Thymus (tissue), 11 donors: ENCODE measurements at regions not wholly inside any gene's neighbourhood (a gene's known extent, or its start where the extent isn't known, plus 50 kb on each side); places are given as distances from the start of the nearest gene placed in this dataset.

Experiments
- DNase-seq, 9 donors: peaks; one replicate each; pipeline ENCODE4 v3.0.0-alpha.2; 2013; ENCODE audit warnings: low spot score in 9 of 9, low read depth in 6 of 9, missing footprints in 1 of 9
- H3K27ac ChIP-seq, 2 donors: one replicate each; pipeline ENCODE4 v1.5.1; 2013; ENCODE audit warnings: control low read depth in 1 of 2, low read depth in 1 of 2, low read length in 1 of 2, mild to moderate bottlenecking in 1 of 2, moderate library complexity in 1 of 2
- H3K27me3 ChIP-seq, 2 donors: one replicate each; pipeline ENCODE4 v1.5.1; 2013; ENCODE audit warnings: low read length in 1 of 2; ENCODE audit not compliant: control insufficient read depth in 2 of 2, insufficient read depth in 1 of 2
- H3K36me3 ChIP-seq, 2 donors: one replicate each; pipeline ENCODE4 v1.5.1; 2013; ENCODE audit warnings: low read length in 1 of 2, mild to moderate bottlenecking in 1 of 2, moderate library complexity in 1 of 2; ENCODE audit not compliant: control insufficient read depth in 2 of 2, insufficient read depth in 2 of 2
- H3K4me1 ChIP-seq, 2 donors: one replicate each; pipeline ENCODE4 v1.5.1; 2013; ENCODE audit warnings: low read length in 2 of 2; ENCODE audit not compliant: control insufficient read depth in 2 of 2, insufficient read depth in 2 of 2
- H3K4me3 ChIP-seq, 2 donors: one replicate each; pipeline ENCODE4 v1.5.1; 2013; ENCODE audit warnings: low read length in 2 of 2, control low read depth in 1 of 2, mild to moderate bottlenecking in 1 of 2
- H3K9me3 ChIP-seq, 2 donors: one replicate each; pipeline ENCODE4 v1.5.1; 2013; ENCODE audit warnings: low read length in 1 of 2, mild to moderate bottlenecking in 1 of 2; ENCODE audit not compliant: control insufficient read depth in 2 of 2, insufficient read depth in 1 of 2
- WGBS: extraction: QIAGEN DNeasy Blood & Tissue Kit; methylation state at CpG from one replicate; pipeline ENCODE4 v1.1.7; 2013; 5-methylcytosine and 5-hydroxymethylcytosine counted together
- donor health status: healthy.

- WGBS, result 95% methylated on average over 7 of the region's 7 CpGs
These were observed 402.1 kb downstream of the DIRAS2 start for GRCh38 chr9:90240541-90240940.

GRCh38 chr9:90245661-90246060 lies 397.0 kb downstream of the DIRAS2 start:
- WGBS, result 64% methylated on average over 3 of the region's 3 CpGs
- no peaks in the 10 kb centered on the region for H3K27me3 ChIP-seq
- H3K9me3 ChIP-seq, result no peaks in the 10 kb centered on the region
- no peaks in the 10 kb centered on the region for H3K4me1 ChIP-seq
- H3K4me3 ChIP-seq, result no peak overlapping the region
- H3K27ac ChIP-seq, result no peak overlapping the region
- H3K36me3 ChIP-seq, result no peaks in the 10 kb centered on the region
- DNase-seq, result no peak

More at GRCh38 chr9:90240541-90240940, 402.1 kb downstream of the DIRAS2 start:
- DNase-seq, result no peak
- no peak overlapping the region for H3K27ac ChIP-seq
- no peaks in the 10 kb centered on the region for H3K27me3 ChIP-seq
- no peak overlapping the region for H3K4me3 ChIP-seq
- H3K4me1 ChIP-seq, result no peaks in the 10 kb centered on the region
- no peaks in the 10 kb centered on the region for H3K36me3 ChIP-seq
- H3K9me3 ChIP-seq, result no peaks in the 10 kb centered on the region

GRCh38 chr9:90249094-90249493 lies 393.5 kb downstream of the DIRAS2 start:
- H3K4me1 ChIP-seq, result no peaks in the 10 kb centered on the region
- H3K4me3 ChIP-seq, result no peak overlapping the region
- H3K9me3 ChIP-seq, result no peaks in the 10 kb centered on the region
- no peak for DNase-seq
- no peaks in the 10 kb centered on the region for H3K27me3 ChIP-seq
- H3K36me3 ChIP-seq, result no peaks in the 10 kb centered on the region
- H3K27ac ChIP-seq, result no peak overlapping the region

- no peak overlapping the region for H3K4me3 ChIP-seq
- H3K36me3 ChIP-seq, result no peaks in the 10 kb centered on the region
- DNase-seq, result no peak
- H3K27me3 ChIP-seq, result no peaks in the 10 kb centered on the region
- H3K9me3 ChIP-seq, result no peaks in the 10 kb centered on the region
- no peaks in the 10 kb centered on the region for H3K4me1 ChIP-seq
- H3K27ac ChIP-seq, result no peak overlapping the region
These were observed 391.3 kb downstream of the DIRAS2 start for GRCh38 chr9:90251316-90251715.

GRCh38 chr9:90256345-90256744 lies 386.3 kb downstream of the DIRAS2 start:
- WGBS, result 49% methylated on average over 2 of the region's 2 CpGs
- no peak for DNase-seq
- Histone ChIP-seq H3K4me3 (no peak overlapping the region), H3K27ac (no peak overlapping the region), H3K4me1 (no peaks in the 10 kb centered on the region), H3K9me3 (no peaks in the 10 kb centered on the region), H3K27me3 (no peaks in the 10 kb centered on the region), H3K36me3 (no peaks in the 10 kb centered on the region)

- Histone ChIP-seq H3K36me3 (no peaks in the 10 kb centered on the region), H3K4me3 (no peak overlapping the region), H3K9me3 (no peaks in the 10 kb centered on the region), H3K27me3 (no peaks in the 10 kb centered on the region), H3K4me1 (no peaks in the 10 kb centered on the region), H3K27ac (no peak overlapping the region)
- no peak for DNase-seq
- WGBS, result 88% methylated on average over 7 of the region's 7 CpGs
These were observed 383.0 kb downstream of the DIRAS2 start for GRCh38 chr9:90259311-90260246.

GRCh38 chr9:90261698-90262097 lies 380.9 kb downstream of the DIRAS2 start:
- 89% methylated on average over 2 of the region's 2 CpGs for WGBS
- no peak for DNase-seq
- Histone ChIP-seq H3K27me3 (no peaks in the 10 kb centered on the region), H3K4me3 (no peak overlapping the region), H3K9me3 (no peaks in the 10 kb centered on the region), H3K4me1 (no peaks in the 10 kb centered on the region), H3K36me3 (no peaks in the 10 kb centered on the region), H3K27ac (no peak overlapping the region)

GRCh38 chr9:90268613-90269012 lies 374.0 kb downstream of the DIRAS2 start:
- Histone ChIP-seq H3K9me3 (no peaks in the 10 kb centered on the region), H3K36me3 (no peaks in the 10 kb centered on the region), H3K4me3 (no peak overlapping the region), H3K27me3 (peaks cover 0 to 3% of the 10 kb centered on the region in 2 donors), H3K4me1 (no peaks in the 10 kb centered on the region), H3K27ac (no peak overlapping the region)
- no peak for DNase-seq
- 74% methylated on average over 5 of the region's 5 CpGs for WGBS

GRCh38 chr9:90271707-90272106 lies 370.9 kb downstream of the DIRAS2 start:
- Histone ChIP-seq H3K27ac (no peak overlapping the region), H3K36me3 (no peaks in the 10 kb centered on the region), H3K27me3 (peaks cover 0 to 3% of the 10 kb centered on the region in 2 donors), H3K4me3 (no peak overlapping the region), H3K9me3 (no peaks in the 10 kb centered on the region), H3K4me1 (no peaks in the 10 kb centered on the region)
- 71% methylated on average over 5 of the region's 5 CpGs for WGBS
- DNase-seq, result no peak
